ENCODE measurements at regions not wholly inside any gene's neighbourhood (a gene's known extent, or its start where the extent isn't known, plus 50 kb on each side); places are given as distances from the start of the nearest gene placed in this dataset.

DNA sequence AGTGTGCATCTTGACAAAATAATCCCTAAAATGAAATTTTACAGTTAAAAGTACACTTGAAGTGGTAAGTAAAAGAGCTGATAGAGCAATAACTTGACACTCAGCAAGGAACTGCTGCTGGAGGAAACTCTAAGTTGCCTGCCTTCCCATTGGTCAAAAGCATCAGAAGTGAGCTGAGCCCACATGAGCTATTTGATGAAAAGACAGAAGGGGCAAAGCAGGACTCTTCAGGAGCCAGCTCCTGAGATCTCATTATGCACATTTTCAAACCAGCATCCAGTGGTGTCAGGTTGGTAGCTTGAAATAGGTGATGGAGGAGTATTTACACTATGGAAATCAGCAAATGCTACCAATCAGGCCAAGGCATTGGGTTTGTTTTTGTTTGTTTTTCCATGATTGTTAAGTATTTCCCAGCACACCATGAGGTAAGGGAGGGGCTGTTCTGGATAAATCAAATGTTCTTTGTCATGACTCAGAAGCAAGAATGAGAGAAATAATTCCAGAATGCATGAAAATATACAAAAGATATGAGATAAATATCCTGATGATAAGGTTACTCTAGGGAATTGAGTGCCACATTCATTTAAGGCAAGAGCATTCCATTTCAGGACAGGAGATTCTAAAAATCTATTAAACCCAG, 316.6 kb downstream of the SNX13 start:
- intact Hi-C loops (cut with DNase I; ENCODE audit: low total_unique reads) = no loop called here
- no peak overlapping the region for H3K4me3 ChIP-seq (ENCODE audit: low read depth, poor library complexity, severe bottlenecking)
- TF ChIP-seq POLR2A (IDR thresholded peaks at IDR 0.05) = no peak
- TF ChIP-seq, protein P1, sequence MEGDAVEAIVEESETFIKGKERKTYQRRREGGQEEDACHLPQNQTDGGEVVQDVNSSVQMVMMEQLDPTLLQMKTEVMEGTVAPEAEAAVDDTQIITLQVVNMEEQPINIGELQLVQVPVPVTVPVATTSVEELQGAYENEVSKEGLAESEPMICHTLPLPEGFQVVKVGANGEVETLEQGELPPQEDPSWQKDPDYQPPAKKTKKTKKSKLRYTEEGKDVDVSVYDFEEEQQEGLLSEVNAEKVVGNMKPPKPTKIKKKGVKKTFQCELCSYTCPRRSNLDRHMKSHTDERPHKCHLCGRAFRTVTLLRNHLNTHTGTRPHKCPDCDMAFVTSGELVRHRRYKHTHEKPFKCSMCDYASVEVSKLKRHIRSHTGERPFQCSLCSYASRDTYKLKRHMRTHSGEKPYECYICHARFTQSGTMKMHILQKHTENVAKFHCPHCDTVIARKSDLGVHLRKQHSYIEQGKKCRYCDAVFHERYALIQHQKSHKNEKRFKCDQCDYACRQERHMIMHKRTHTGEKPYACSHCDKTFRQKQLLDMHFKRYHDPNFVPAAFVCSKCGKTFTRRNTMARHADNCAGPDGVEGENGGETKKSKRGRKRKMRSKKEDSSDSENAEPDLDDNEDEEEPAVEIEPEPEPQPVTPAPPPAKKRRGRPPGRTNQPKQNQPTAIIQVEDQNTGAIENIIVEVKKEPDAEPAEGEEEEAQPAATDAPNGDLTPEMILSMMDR (IDR thresholded peaks at IDR 0.05) = no peak

DNA sequence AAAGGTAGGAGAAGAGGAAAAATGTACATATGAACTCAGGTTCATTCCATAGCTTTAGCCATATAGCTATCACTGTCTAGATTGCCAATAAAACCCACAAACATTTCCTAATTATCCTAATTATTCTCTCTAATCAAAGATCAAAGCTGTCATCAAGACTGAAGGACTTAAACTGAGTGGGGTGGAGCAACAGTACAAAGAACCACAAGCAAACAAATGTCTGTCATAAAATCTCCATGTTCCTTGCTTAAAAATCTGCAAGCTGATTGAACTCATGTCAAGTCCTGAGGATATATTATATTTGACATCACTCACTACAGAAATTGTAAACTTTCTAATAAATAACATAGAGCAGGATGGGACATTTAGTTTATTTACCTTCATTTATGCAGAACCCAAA, 315.9 kb downstream of the SNX13 start:
- no peak overlapping the region for H3K4me3 ChIP-seq (ENCODE audit: low read depth, poor library complexity, severe bottlenecking)
- no peak for DNase-seq (ENCODE audit: low spot score in 2 of 2)
- intact Hi-C loops (cut with DNase I; ENCODE audit: low total_unique reads) = no loop called here
- TF ChIP-seq, protein P1 (IDR thresholded peaks at IDR 0.05) = no peak
- TF ChIP-seq POLR2A (IDR thresholded peaks at IDR 0.05) = no peak

More for the DNA sequence above, 316.6 kb downstream of the SNX13 start:
- no peak for DNase-seq (ENCODE audit: low spot score in 2 of 2)

DNA sequence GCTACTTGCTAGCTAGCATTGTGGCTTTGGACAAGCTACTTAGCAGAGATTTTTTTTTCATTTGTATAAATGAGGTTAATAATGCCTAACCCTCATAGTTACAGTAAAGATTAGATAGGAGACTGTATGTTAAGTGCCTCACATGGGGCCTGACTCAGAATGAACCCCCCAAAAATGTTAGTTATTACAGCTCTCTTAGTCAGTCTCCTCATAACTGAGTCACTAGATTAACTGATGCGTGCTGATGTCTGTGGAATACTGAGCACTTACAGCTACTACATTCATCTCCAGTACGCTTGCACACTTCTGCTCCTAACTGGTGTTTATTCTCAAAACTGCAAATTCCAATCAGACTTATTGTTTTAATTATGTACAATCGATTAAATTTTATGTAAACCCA, 315.3 kb downstream of the SNX13 start:
- intact Hi-C loops (cut with DNase I; ENCODE audit: low total_unique reads) = no loop called here
- WGBS, 2 donors = 77 to 85% methylated on average over 3 of the region's 3 CpGs
- TF ChIP-seq, protein P1 (IDR thresholded peaks at IDR 0.05) = no peak
- no peak for TF ChIP-seq POLR2A (IDR thresholded peaks at IDR 0.05)
- DNase-seq (ENCODE audit: low spot score in 2 of 2) = no peak
- no peak overlapping the region for H3K4me3 ChIP-seq (ENCODE audit: low read depth, poor library complexity, severe bottlenecking)

DNA sequence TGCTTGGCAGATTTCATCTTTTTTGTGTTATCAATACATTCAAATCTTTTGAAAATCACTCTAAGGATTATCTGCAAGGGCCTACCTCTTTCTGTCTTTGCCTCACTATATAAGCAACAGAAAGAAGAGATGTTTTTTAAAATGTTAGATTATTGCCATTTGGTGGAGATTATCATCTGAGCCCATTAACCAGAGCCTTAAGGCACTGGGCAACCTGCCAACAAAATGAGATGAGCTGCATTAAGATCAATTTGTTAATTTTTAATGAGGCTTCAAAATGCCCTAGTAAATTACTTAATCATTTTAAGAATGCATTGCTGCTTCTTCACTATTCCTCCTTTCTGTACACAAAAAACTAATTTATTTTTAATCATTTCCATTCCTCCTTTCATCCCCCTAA, 314.1 kb downstream of the SNX13 start:
- H3K4me3 ChIP-seq (ENCODE audit: low read depth, poor library complexity, severe bottlenecking) = no peak overlapping the region
- TF ChIP-seq POLR2A (IDR thresholded peaks at IDR 0.05) = no peak
- TF ChIP-seq, protein P1 (IDR thresholded peaks at IDR 0.05) = no peak
- no peak for DNase-seq (ENCODE audit: low spot score in 2 of 2)
- intact Hi-C loops (cut with DNase I; ENCODE audit: low total_unique reads) = no loop called here

DNA sequence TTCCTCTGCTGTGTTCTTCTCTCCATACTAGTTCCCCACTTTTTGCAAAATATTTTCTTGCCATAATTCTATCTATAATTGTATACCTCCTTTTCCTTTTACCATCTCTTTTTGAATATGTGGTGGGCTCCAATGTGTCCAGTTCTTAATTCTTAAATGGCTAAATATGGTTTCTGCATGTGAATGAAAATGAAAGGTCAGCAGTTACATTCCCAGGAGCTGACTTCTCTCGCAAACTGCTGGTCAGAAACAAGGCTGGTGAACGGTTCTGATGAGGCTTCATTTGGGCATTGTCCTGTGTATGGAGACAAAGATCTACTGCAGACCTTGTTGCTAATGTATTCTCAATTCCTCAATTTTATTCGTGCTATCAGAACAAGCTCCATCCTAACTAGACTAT, 309.2 kb downstream of the SNX13 start:
- intact Hi-C loops (cut with DNase I; ENCODE audit: low total_unique reads) = no loop called here
- 90 to 99% methylated on average over 3 of the region's 3 CpGs for WGBS, 2 donors
- TF ChIP-seq, protein P1 (IDR thresholded peaks at IDR 0.05) = no peak
- no peak for TF ChIP-seq POLR2A (IDR thresholded peaks at IDR 0.05)
- no peak overlapping the region for H3K4me3 ChIP-seq (ENCODE audit: low read depth, poor library complexity, severe bottlenecking)
- no peak for DNase-seq (ENCODE audit: low spot score in 2 of 2)

DNA sequence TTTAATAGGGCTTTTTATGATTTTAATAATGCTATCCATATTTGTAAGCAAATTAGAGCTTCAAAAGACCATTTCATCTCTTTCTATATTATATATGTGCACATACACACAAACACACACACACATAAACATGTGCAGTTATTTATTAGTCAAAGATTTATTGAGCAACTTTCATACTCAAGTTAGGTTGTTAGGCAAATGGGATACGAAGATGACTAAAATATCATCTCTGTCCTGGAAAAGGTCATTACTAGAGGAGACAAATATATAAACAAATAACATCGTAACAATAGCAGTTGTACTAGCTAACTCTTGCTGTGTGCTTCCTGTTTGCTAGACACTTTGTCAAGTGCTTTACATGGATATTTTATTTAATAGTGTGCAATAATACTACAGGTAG, 307.9 kb downstream of the SNX13 start:
- intact Hi-C loops (cut with DNase I; ENCODE audit: low total_unique reads) = no loop called here
- 55 to 61% methylated on average over 2 of the region's 2 CpGs for WGBS, 2 donors
- TF ChIP-seq POLR2A (IDR thresholded peaks at IDR 0.05) = no peak
- TF ChIP-seq, protein P1 (IDR thresholded peaks at IDR 0.05) = no peak
- no peak for DNase-seq (ENCODE audit: low spot score in 2 of 2)
- H3K4me3 ChIP-seq (ENCODE audit: low read depth, poor library complexity, severe bottlenecking) = no peak overlapping the region
